Smooth muscle cell (in vitro differentiated cells): ENCODE measurements at regions not wholly inside any gene's neighbourhood (a gene's known extent, or its start where the extent isn't known, plus 50 kb on each side); places are given as distances from the start of the nearest gene placed in this dataset.

Experiments
- DNase-seq: peaks from one replicate; lab custom pipeline; 2025; ENCODE audit not compliant: unreplicated experiment; lab: John Stamatoyannopoulos, UW
- H2AFZ ChIP-seq: fragments of 200-600 bp; sonication (generic); 2 replicates; pipeline ENCODE4 v1.6.0; 2016; ENCODE audit warnings: antibody characterized with exemption, low read depth, mild to moderate bottlenecking
- H3F3A ChIP-seq: fragments of 200-600 bp; sonication (generic); 2 replicates; pipeline ENCODE4 v1.6.0; 2017; ENCODE audit warnings: antibody characterized with exemption, low read depth
- H3K27ac ChIP-seq: fragments of 200-600 bp; sonication (generic); 2 replicates; pipeline ENCODE4 v1.5.1; 2016; ENCODE audit warnings: low read depth, mild to moderate bottlenecking
- H3K27me3 ChIP-seq: fragments of 200-600 bp; sonication (generic); 2 replicates; pipeline ENCODE4 v1.6.1; 2016; ENCODE audit warnings: low read depth, mild to moderate bottlenecking
- H3K36me3 ChIP-seq: fragments of 200-600 bp; sonication (generic); 2 replicates; pipeline ENCODE4 v1.5.1; 2016; ENCODE audit warnings: low read depth
- H3K4me1 ChIP-seq: fragments of 200-600 bp; sonication (generic); 2 replicates; pipeline ENCODE4 v1.5.1; 2016; ENCODE audit warnings: low read depth
- H3K4me2 ChIP-seq: fragments of 200-600 bp; sonication (generic); 2 replicates; pipeline ENCODE4 v1.6.0; 2016; ENCODE audit warnings: mild to moderate bottlenecking
- H3K4me3 ChIP-seq: fragments of 200-600 bp; sonication (generic); 2 replicates; pipeline ENCODE4 v1.5.1; 2016; ENCODE audit warnings: mild to moderate bottlenecking
- H3K79me2 ChIP-seq: fragments of 200-600 bp; sonication (generic); 2 replicates; pipeline ENCODE4 v1.6.0; 2016; ENCODE audit warnings: low read depth, mild to moderate bottlenecking
- H3K9ac ChIP-seq: fragments of 200-600 bp; sonication (generic); 2 replicates; pipeline ENCODE4 v1.6.0; 2016; ENCODE audit warnings: low read depth
- H3K9me3 ChIP-seq: fragments of 200-600 bp; sonication (generic); replicated peaks from 2 replicates; pipeline ENCODE4 v1.5.1; 2016; ENCODE audit warnings: low read depth
- H4K20me1 ChIP-seq: fragments of 200-600 bp; sonication (generic); 2 replicates; pipeline ENCODE4 v1.6.0; 2016; ENCODE audit warnings: low read depth
- CTCF ChIP-seq: fragments of 200-600 bp; sonication (generic); IDR thresholded peaks from 2 replicates; pipeline ENCODE4 v1.5.1; 2017; ENCODE audit warnings: borderline replicate concordance, mild to moderate bottlenecking, antibody characterized with exemption; ENCODE audit not compliant: insufficient read depth, poor library complexity, severe bottlenecking
- WGBS: methylation state at CpG from one replicate; pipeline ENCODE4 v1.1.7; 2016; ENCODE audit warnings: low lambda C conversion rate; 5-methylcytosine and 5-hydroxymethylcytosine counted together

GRCh38 chr17:72187556-72187955 lies 66.7 kb downstream of the SOX9 start:
- Histone ChIP-seq H3K9ac (no peak overlapping the region), H3K36me3 (no peaks in the 10 kb centered on the region), H3F3A (no peaks in the 10 kb centered on the region), H3K9me3 (no peaks in the 10 kb centered on the region), H3K27me3 (no peaks in the 10 kb centered on the region), H3K79me2 (no peaks in the 10 kb centered on the region), H2AFZ (no peak overlapping the region), H4K20me1 (no peaks in the 10 kb centered on the region), H3K4me1 (no peaks in the 10 kb centered on the region), H3K4me3 (no peak overlapping the region), H3K4me2 (no peak overlapping the region), H3K27ac (no peak overlapping the region)
- DNase-seq = no peak
- TF ChIP-seq CTCF = no peak
- WGBS = 93% methylated on average over 8 of the region's 8 CpGs

- Histone ChIP-seq H3K27me3 (no peaks in the 10 kb centered on the region), H3F3A (no peaks in the 10 kb centered on the region), H2AFZ (no peak overlapping the region), H3K4me1 (no peaks in the 10 kb centered on the region), H3K36me3 (no peaks in the 10 kb centered on the region), H3K27ac (no peak overlapping the region), H3K4me3 (no peak overlapping the region), H3K79me2 (no peaks in the 10 kb centered on the region), H3K9ac (no peak overlapping the region), H4K20me1 (no peaks in the 10 kb centered on the region), H3K9me3 (no peaks in the 10 kb centered on the region), H3K4me2 (no peak overlapping the region)
- no peak for DNase-seq
- WGBS = 100% methylated on average over 2 of the region's 2 CpGs
- no peak for TF ChIP-seq CTCF
Measured at GRCh38 chr17:72188801-72189200, 68.0 kb downstream of the SOX9 start.

- no peak overlapping the region for H3K9ac ChIP-seq
- WGBS = 93% methylated on average over 5 of the region's 5 CpGs
- no peak overlapping the region for H3K27ac ChIP-seq
- H2AFZ ChIP-seq = no peak overlapping the region
- no peaks in the 10 kb centered on the region for H3K36me3 ChIP-seq
- H3K4me3 ChIP-seq = no peak overlapping the region
- no peak for DNase-seq
- no peaks in the 10 kb centered on the region for H3K27me3 ChIP-seq
- no peaks in the 10 kb centered on the region for H4K20me1 ChIP-seq
- no peaks in the 10 kb centered on the region for H3F3A ChIP-seq
- H3K4me1 ChIP-seq = no peaks in the 10 kb centered on the region
- no peaks in the 10 kb centered on the region for H3K9me3 ChIP-seq
- H3K79me2 ChIP-seq = no peaks in the 10 kb centered on the region
- TF ChIP-seq CTCF = no peak
- H3K4me2 ChIP-seq = no peak overlapping the region
Measured at GRCh38 chr17:72189768-72190593, 69.2 kb downstream of the SOX9 start.

GRCh38 chr17:72191356-72191755 lies 70.5 kb downstream of the SOX9 start:
- no peaks in the 10 kb centered on the region for H3K36me3 ChIP-seq
- no peaks in the 10 kb centered on the region for H3K9me3 ChIP-seq
- no peak overlapping the region for H2AFZ ChIP-seq
- H3K27ac ChIP-seq = peak overlapping the region; percentile 93
- no peak overlapping the region for H3K4me3 ChIP-seq
- H3K4me2 ChIP-seq = no peak overlapping the region
- H3K4me1 ChIP-seq = no peaks in the 10 kb centered on the region
- TF ChIP-seq CTCF = no peak
- no peaks in the 10 kb centered on the region for H3K27me3 ChIP-seq
- no peaks in the 10 kb centered on the region for H3F3A ChIP-seq
- no peaks in the 10 kb centered on the region for H4K20me1 ChIP-seq
- DNase-seq = no peak
- H3K9ac ChIP-seq = no peak overlapping the region
- WGBS = 89% methylated on average over 5 of the region's 5 CpGs
- H3K79me2 ChIP-seq = no peaks in the 10 kb centered on the region
